ENCODE measurements at regions not wholly inside any gene's neighbourhood (a gene's known extent, or its start where the extent isn't known, plus 50 kb on each side); places are given as distances from the start of the nearest gene placed in this dataset.

GRCh38 chr15:69579950-69580618 is 127.5 kb downstream of the RPLP1 start:
- TF ChIP-seq, protein P1, sequence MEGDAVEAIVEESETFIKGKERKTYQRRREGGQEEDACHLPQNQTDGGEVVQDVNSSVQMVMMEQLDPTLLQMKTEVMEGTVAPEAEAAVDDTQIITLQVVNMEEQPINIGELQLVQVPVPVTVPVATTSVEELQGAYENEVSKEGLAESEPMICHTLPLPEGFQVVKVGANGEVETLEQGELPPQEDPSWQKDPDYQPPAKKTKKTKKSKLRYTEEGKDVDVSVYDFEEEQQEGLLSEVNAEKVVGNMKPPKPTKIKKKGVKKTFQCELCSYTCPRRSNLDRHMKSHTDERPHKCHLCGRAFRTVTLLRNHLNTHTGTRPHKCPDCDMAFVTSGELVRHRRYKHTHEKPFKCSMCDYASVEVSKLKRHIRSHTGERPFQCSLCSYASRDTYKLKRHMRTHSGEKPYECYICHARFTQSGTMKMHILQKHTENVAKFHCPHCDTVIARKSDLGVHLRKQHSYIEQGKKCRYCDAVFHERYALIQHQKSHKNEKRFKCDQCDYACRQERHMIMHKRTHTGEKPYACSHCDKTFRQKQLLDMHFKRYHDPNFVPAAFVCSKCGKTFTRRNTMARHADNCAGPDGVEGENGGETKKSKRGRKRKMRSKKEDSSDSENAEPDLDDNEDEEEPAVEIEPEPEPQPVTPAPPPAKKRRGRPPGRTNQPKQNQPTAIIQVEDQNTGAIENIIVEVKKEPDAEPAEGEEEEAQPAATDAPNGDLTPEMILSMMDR (IDR thresholded peaks at IDR 0.05) = no peak
- no peak for TF ChIP-seq POLR2A (IDR thresholded peaks at IDR 0.05)
